ENCODE measurements at regions not wholly inside any gene's neighbourhood (a gene's known extent, or its start where the extent isn't known, plus 50 kb on each side); places are given as distances from the start of the nearest gene placed in this dataset.

DNA sequence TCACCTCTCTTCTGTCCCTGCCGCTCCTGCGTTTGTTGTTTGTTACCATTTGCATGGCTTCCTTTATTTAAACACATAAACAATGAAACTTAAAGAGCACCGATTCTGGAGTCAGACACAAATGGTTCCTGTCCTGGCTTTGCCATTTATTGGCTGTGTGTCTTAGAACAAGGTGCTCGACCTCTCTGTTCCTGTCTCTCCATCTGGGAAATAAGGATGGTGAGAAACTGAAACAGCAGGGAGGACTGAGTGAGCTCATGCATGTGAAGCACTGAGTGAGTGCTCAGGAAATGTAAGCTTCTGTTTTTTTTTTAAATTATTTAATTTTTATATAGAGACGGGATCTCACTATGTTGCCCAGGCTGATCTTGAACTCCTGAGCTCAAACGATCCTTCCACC lies 148.2 kb upstream of the WNT4 start:
- TF ChIP-seq, protein P1, sequence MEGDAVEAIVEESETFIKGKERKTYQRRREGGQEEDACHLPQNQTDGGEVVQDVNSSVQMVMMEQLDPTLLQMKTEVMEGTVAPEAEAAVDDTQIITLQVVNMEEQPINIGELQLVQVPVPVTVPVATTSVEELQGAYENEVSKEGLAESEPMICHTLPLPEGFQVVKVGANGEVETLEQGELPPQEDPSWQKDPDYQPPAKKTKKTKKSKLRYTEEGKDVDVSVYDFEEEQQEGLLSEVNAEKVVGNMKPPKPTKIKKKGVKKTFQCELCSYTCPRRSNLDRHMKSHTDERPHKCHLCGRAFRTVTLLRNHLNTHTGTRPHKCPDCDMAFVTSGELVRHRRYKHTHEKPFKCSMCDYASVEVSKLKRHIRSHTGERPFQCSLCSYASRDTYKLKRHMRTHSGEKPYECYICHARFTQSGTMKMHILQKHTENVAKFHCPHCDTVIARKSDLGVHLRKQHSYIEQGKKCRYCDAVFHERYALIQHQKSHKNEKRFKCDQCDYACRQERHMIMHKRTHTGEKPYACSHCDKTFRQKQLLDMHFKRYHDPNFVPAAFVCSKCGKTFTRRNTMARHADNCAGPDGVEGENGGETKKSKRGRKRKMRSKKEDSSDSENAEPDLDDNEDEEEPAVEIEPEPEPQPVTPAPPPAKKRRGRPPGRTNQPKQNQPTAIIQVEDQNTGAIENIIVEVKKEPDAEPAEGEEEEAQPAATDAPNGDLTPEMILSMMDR (IDR thresholded peaks at IDR 0.05; ENCODE audit: low read depth, low read length, poor library complexity, severe bottlenecking), result no peak
- TF ChIP-seq EZH2phosphoT487 (IDR thresholded peaks at IDR 0.05; ENCODE audit: borderline replicate concordance, low read length), result no peak
- H3F3A ChIP-seq (ENCODE audit: control insufficient read depth, insufficient read depth), result no peaks in the 10 kb centered on the region
- no peak overlapping the region for H3K4me2 ChIP-seq (ENCODE audit: low read length)
- no peaks in the 10 kb centered on the region for H3K9me3 ChIP-seq (ENCODE audit: control insufficient read depth, insufficient read depth, low read length)
- H3K36me3 ChIP-seq (ENCODE audit: control insufficient read depth, low read length), result no peaks in the 10 kb centered on the region
- H3K27ac ChIP-seq (ENCODE audit: low read depth, low read length), result no peak overlapping the region
- H3K9me2 ChIP-seq (replicated peaks; ENCODE audit: control insufficient read depth, low read length), result no peaks in the 10 kb centered on the region
- no peaks in the 10 kb centered on the region; the same call in 1 of the 2 replicates for H3K27me3 ChIP-seq (ENCODE audit: control insufficient read depth, low read length)
- no peak overlapping the region for H3K4me3 ChIP-seq (ENCODE audit: low read length)
- H3K4me1 ChIP-seq (ENCODE audit: control insufficient read depth, low read length), result no peaks in the 10 kb centered on the region
- H3K79me2 ChIP-seq (ENCODE audit: control insufficient read depth, low read length), result no peaks in the 10 kb centered on the region
- no peaks in the 10 kb centered on the region for H4K20me1 ChIP-seq (ENCODE audit: control insufficient read depth, insufficient read depth, low read depth, low read length)

DNA sequence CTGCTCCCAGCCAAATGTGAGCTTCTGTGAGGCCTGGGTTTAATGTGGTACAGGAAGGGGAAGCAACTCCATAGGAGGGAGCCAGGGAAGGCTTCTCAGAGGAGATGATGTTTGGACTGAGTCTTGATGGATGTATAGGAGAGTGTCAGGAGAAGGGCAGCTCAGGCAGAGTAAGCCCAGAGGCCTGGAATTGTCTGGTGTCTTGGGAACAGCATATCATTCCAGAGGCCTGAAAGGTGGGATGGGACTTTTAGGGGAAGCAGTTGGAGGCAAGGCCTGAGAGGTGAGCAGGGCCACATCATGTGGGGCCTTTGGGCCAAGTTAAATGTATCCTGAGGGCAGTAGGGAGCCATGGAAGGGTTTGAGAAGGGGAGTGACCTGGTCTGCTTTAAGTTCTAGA lies 148.6 kb upstream of the WNT4 start:
- Histone ChIP-seq H4K20me1 (ENCODE audit: control insufficient read depth, insufficient read depth, low read depth, low read length) (no peaks in the 10 kb centered on the region), H3K9me2 (replicated peaks; ENCODE audit: control insufficient read depth, low read length) (no peaks in the 10 kb centered on the region), H3K79me2 (ENCODE audit: control insufficient read depth, low read length) (no peaks in the 10 kb centered on the region), H3K36me3 (ENCODE audit: control insufficient read depth, low read length) (no peaks in the 10 kb centered on the region), H3K4me3 (ENCODE audit: low read length) (no peak overlapping the region), H3K27me3 (ENCODE audit: control insufficient read depth, low read length) (no peaks in the 10 kb centered on the region; the same call in 1 of the 2 replicates), H3K4me1 (ENCODE audit: control insufficient read depth, low read length) (no peaks in the 10 kb centered on the region), H3K4me2 (ENCODE audit: low read length) (no peak overlapping the region), H3K27ac (ENCODE audit: low read depth, low read length) (no peak overlapping the region), H3F3A (ENCODE audit: control insufficient read depth, insufficient read depth) (no peaks in the 10 kb centered on the region), H3K9me3 (ENCODE audit: control insufficient read depth, insufficient read depth, low read length) (no peaks in the 10 kb centered on the region)
- TF ChIP-seq EZH2phosphoT487 (IDR thresholded peaks at IDR 0.05; ENCODE audit: borderline replicate concordance, low read length), result no peak
- TF ChIP-seq, protein P1 (IDR thresholded peaks at IDR 0.05; ENCODE audit: low read depth, low read length, poor library complexity, severe bottlenecking), result no peak

DNA sequence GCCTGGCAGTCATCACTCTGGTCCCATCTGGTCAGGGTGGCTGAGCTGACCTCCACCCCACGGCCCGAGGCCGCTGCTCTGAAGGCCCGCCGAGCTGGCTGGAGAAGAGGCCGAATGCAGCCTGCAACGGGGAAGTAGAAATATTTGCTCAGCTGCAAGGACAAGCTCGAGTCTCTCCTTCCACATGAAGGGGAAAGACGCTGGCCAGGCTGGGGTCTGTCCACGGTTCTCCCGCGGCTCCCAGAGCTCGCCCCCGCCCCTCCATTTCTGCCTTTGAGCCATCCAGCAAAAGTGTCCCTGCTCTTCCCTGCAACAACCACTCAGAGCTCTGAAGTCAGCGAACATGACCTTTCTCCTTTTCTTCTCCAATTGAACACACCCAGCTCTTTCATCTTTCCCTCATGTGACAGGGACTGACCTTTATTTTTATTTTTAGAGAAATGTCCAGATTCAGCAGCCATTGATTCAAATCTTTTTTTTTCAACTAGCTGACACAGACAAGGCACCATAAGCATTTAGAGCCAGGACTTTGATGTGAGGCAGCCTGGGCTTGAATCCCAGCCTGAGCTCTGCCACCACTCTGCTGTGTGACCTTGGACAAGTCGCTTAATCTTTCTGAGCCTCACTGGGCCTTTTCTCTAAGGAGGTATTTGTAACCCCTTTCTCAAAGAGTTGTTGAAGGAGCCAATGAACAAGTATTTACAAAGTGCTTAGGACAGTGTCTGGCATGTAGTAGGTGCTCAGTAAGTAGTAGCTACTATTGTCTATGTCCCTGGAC lies 149.3 kb upstream of the WNT4 start:
- no peaks in the 10 kb centered on the region for H3F3A ChIP-seq (ENCODE audit: control insufficient read depth, insufficient read depth)
- no peaks in the 10 kb centered on the region for H3K36me3 ChIP-seq (ENCODE audit: control insufficient read depth, low read length)
- no peaks in the 10 kb centered on the region for H3K9me2 ChIP-seq (replicated peaks; ENCODE audit: control insufficient read depth, low read length)
- no peaks in the 10 kb centered on the region for H3K9me3 ChIP-seq (ENCODE audit: control insufficient read depth, insufficient read depth, low read length)
- TF ChIP-seq, protein P1 (IDR thresholded peaks at IDR 0.05; ENCODE audit: low read depth, low read length, poor library complexity, severe bottlenecking), result no peak
- TF ChIP-seq EZH2phosphoT487 (IDR thresholded peaks at IDR 0.05; ENCODE audit: borderline replicate concordance, low read length), result no peak
- no peaks in the 10 kb centered on the region for H3K79me2 ChIP-seq (ENCODE audit: control insufficient read depth, low read length)
- H4K20me1 ChIP-seq (ENCODE audit: control insufficient read depth, insufficient read depth, low read depth, low read length), result no peaks in the 10 kb centered on the region
- no peak overlapping the region for H3K4me2 ChIP-seq (ENCODE audit: low read length)
- H3K4me3 ChIP-seq (ENCODE audit: low read length), result no peak overlapping the region
- no peak overlapping the region for H3K27ac ChIP-seq (ENCODE audit: low read depth, low read length)
- peaks cover 2% of the 10 kb centered on the region; the same call in 1 of the 2 replicates for H3K27me3 ChIP-seq (ENCODE audit: control insufficient read depth, low read length)
- no peaks in the 10 kb centered on the region for H3K4me1 ChIP-seq (ENCODE audit: control insufficient read depth, low read length)
